KOPT-K1 (cell line): ENCODE measurements at regions not wholly inside any gene's neighbourhood (a gene's known extent, or its start where the extent isn't known, plus 50 kb on each side); places are given as distances from the start of the nearest gene placed in this dataset.

Experiments
- H3K27ac ChIP-seq: fragments of 200-600 bp; sonication (generic); 2 replicates; pipeline ENCODE4 v1.5.1; 2016; ENCODE audit warnings: antibody characterized with exemption, mild to moderate bottlenecking, low read depth, low read length; ENCODE audit not compliant: poor library complexity, severe bottlenecking
- H3K36me3 ChIP-seq: fragments of 200-600 bp; sonication (generic); 2 replicates; pipeline ENCODE4 v1.5.1; 2017; ENCODE audit warnings: antibody characterized with exemption, mild to moderate bottlenecking, low read length, moderate library complexity; ENCODE audit not compliant: insufficient read depth
- H3K9me3 ChIP-seq: fragments of 200-600 bp; sonication (generic); 2 replicates; pipeline ENCODE4 v1.5.1; 2017; ENCODE audit warnings: antibody characterized with exemption, low read length, mild to moderate bottlenecking; ENCODE audit not compliant: insufficient read depth, poor library complexity, severe bottlenecking

- no peaks in the 10 kb centered on the region for H3K36me3 ChIP-seq
- no peak overlapping the region for H3K27ac ChIP-seq
These were observed 151.0 kb upstream of the AHR start for GRCh38 chr7:17147409-17147808.

GRCh38 chr7:17150018-17150417 lies 148.4 kb upstream of the AHR start:
- Histone ChIP-seq H3K9me3 (no peaks in the 10 kb centered on the region), H3K36me3 (no peaks in the 10 kb centered on the region), H3K27ac (no peak overlapping the region)

More at GRCh38 chr7:17147409-17147808, 151.0 kb upstream of the AHR start:
- H3K9me3 ChIP-seq = no peaks in the 10 kb centered on the region

- H3K9me3 ChIP-seq = no peaks in the 10 kb centered on the region
These were observed 145.7 kb upstream of the AHR start for GRCh38 chr7:17152721-17153120.

GRCh38 chr7:17153536-17153935 lies 144.9 kb upstream of the AHR start:
- no peaks in the 10 kb centered on the region for H3K9me3 ChIP-seq
- H3K36me3 ChIP-seq = no peaks in the 10 kb centered on the region
- no peak overlapping the region for H3K27ac ChIP-seq

More at GRCh38 chr7:17152721-17153120, 145.7 kb upstream of the AHR start:
- no peak overlapping the region for H3K27ac ChIP-seq
- no peaks in the 10 kb centered on the region for H3K36me3 ChIP-seq

- no peak overlapping the region for H3K27ac ChIP-seq
- no peaks in the 10 kb centered on the region for H3K36me3 ChIP-seq
- H3K9me3 ChIP-seq = no peaks in the 10 kb centered on the region
These were observed 142.9 kb upstream of the AHR start for GRCh38 chr7:17155529-17155928.

- Histone ChIP-seq H3K27ac (no peak overlapping the region), H3K9me3 (peaks cover 5% of the 10 kb centered on the region), H3K36me3 (no peaks in the 10 kb centered on the region)
These were observed 140.2 kb upstream of the AHR start for GRCh38 chr7:17158261-17158660.

- peaks cover 5% of the 10 kb centered on the region for H3K9me3 ChIP-seq
- H3K36me3 ChIP-seq = no peaks in the 10 kb centered on the region
- no peak overlapping the region for H3K27ac ChIP-seq
These were observed 138.9 kb upstream of the AHR start for GRCh38 chr7:17159500-17160037.

GRCh38 chr7:17166824-17167379 lies 131.6 kb upstream of the AHR start:
- H3K36me3 ChIP-seq = no peaks in the 10 kb centered on the region
- peak overlapping the region; percentile 4 for H3K27ac ChIP-seq
- peaks cover under 1% of the 10 kb centered on the region for H3K9me3 ChIP-seq

- H3K9me3 ChIP-seq = no peaks in the 10 kb centered on the region
- no peaks in the 10 kb centered on the region for H3K36me3 ChIP-seq
- peak overlapping the region; percentile 57 for H3K27ac ChIP-seq
These were observed 130.0 kb upstream of the AHR start for GRCh38 chr7:17168416-17168815.

GRCh38 chr7:17171427-17171826 lies 127.0 kb upstream of the AHR start:
- no peak overlapping the region for H3K27ac ChIP-seq
- no peaks in the 10 kb centered on the region for H3K9me3 ChIP-seq
- no peaks in the 10 kb centered on the region for H3K36me3 ChIP-seq

GRCh38 chr7:17176371-17177032 lies 122.0 kb upstream of the AHR start:
- H3K36me3 ChIP-seq = no peaks in the 10 kb centered on the region
- H3K27ac ChIP-seq = no peak overlapping the region
- no peaks in the 10 kb centered on the region for H3K9me3 ChIP-seq

GRCh38 chr7:17178545-17178944 lies 119.9 kb upstream of the AHR start:
- Histone ChIP-seq H3K27ac (no peak overlapping the region), H3K9me3 (no peaks in the 10 kb centered on the region), H3K36me3 (no peaks in the 10 kb centered on the region)

GRCh38 chr7:17181482-17181881 lies 117.0 kb upstream of the AHR start:
- no peaks in the 10 kb centered on the region for H3K9me3 ChIP-seq
- H3K27ac ChIP-seq = no peak overlapping the region
- H3K36me3 ChIP-seq = no peaks in the 10 kb centered on the region

GRCh38 chr7:17183630-17184328 lies 114.7 kb upstream of the AHR start:
- no peaks in the 10 kb centered on the region for H3K9me3 ChIP-seq
- H3K36me3 ChIP-seq = no peaks in the 10 kb centered on the region
- no peak overlapping the region for H3K27ac ChIP-seq

- Histone ChIP-seq H3K27ac (no peak overlapping the region), H3K36me3 (no peaks in the 10 kb centered on the region), H3K9me3 (no peaks in the 10 kb centered on the region)
These were observed 113.4 kb upstream of the AHR start for GRCh38 chr7:17184805-17185689.
